ENCODE measurements at regions not wholly inside any gene's neighbourhood (a gene's known extent, or its start where the extent isn't known, plus 50 kb on each side); places are given as distances from the start of the nearest gene placed in this dataset.

DNA sequence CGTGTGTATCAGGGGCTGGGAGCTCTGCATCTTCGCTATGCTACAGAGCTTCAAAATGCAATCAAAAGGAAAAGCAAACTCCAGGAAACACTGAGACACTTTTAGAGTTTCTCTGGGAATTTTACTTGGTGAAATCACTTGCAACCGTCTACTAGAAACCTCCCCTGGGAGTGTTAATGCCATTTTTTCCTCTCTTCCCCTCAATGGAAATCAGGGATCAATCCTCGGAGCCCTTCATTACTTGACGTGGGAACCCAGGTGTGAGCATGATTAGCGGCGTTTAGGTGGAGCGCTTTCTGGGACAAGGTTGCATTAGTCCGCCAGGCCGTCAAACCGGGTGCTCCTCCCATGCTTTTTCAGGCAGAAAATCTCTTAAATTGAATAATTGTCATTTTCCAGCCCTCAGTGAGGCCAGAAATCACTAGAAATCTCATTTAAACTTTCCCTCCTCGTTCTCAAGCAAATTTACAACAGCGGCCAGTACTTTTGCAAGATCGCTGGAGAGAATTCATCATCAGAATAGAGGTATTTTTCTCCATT lies 191.3 kb downstream of the IRX1 start:
- intact Hi-C loops (cut with DNase I) = no loop called here
- Histone ChIP-seq H3K27me3 (no peaks in the 10 kb centered on the region), H3K9me3 (no peaks in the 10 kb centered on the region), H3K27ac (no peak overlapping the region), H3K4me3 (no peak overlapping the region), H3K9ac (ENCODE audit: low read depth in 2 of 2, low read length in 2 of 2) (no peak overlapping the region), H3K4me1 (no peaks in the 10 kb centered on the region), H3K36me3 (no peaks in the 10 kb centered on the region)
- no peak for DNase-seq
- TF ChIP-seq, protein P1, sequence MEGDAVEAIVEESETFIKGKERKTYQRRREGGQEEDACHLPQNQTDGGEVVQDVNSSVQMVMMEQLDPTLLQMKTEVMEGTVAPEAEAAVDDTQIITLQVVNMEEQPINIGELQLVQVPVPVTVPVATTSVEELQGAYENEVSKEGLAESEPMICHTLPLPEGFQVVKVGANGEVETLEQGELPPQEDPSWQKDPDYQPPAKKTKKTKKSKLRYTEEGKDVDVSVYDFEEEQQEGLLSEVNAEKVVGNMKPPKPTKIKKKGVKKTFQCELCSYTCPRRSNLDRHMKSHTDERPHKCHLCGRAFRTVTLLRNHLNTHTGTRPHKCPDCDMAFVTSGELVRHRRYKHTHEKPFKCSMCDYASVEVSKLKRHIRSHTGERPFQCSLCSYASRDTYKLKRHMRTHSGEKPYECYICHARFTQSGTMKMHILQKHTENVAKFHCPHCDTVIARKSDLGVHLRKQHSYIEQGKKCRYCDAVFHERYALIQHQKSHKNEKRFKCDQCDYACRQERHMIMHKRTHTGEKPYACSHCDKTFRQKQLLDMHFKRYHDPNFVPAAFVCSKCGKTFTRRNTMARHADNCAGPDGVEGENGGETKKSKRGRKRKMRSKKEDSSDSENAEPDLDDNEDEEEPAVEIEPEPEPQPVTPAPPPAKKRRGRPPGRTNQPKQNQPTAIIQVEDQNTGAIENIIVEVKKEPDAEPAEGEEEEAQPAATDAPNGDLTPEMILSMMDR (IDR thresholded peaks at IDR 0.05) = no peak

DNA sequence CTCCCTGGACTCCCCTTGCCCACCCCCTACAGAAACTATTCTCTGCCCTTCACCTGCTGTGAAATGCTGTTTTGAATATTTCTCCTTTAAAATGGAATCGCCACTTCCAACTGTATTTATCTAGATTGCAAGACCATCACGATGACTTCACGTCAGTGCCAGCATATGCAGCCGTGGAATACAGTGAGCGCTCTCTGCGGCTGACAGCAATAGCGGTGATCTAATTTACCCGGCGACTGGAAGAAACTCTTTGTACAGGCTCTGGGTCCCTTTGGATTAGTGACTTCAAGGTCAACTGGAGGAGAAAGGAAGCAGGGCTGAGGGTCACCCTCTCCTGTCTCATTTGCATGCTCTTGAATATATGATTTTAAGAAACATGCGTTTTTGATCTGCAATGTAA lies 192.0 kb downstream of the IRX1 start:
- no peak overlapping the region for H3K9ac ChIP-seq (ENCODE audit: low read depth in 2 of 2, low read length in 2 of 2)
- H3K36me3 ChIP-seq = no peaks in the 10 kb centered on the region
- intact Hi-C loops (cut with DNase I) = no loop called here
- H3K4me1 ChIP-seq = no peaks in the 10 kb centered on the region
- no peak for DNase-seq
- TF ChIP-seq, protein P1 (IDR thresholded peaks at IDR 0.05) = no peak
- no peak overlapping the region for H3K4me3 ChIP-seq
- no peaks in the 10 kb centered on the region for H3K27me3 ChIP-seq
- H3K27ac ChIP-seq = no peak overlapping the region
- no peaks in the 10 kb centered on the region for H3K9me3 ChIP-seq

DNA sequence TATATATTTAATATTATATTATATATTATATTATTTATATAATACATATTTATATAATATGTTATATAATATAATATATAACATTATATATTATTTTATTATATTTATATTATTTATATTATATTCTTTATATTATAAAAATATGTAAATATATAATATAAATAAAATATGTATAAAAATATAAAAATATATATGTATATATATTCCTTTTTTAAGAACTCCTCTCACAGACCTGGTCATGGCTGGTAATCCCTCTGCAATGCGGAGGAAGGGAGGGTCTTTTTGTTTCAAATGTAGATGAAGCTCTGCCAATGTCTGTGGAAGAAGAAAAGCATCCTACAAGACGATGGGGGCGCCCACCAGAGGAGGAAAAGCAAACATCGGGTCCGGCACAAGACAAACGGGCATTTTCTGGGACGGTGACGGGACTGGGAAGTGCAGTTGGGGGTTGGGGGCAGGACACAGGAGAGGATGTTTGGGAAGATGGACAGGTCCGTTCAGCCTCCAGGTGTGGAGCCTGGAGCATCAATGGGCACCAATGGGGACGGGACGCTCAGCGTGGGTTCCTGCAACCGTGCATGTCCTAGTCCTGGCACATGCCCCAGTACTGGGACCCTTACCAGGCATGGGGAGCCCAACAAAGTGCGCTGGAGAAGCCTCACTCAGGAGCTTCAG lies 194.0 kb downstream of the IRX1 start:
- no peak for DNase-seq
- Histone ChIP-seq H3K4me1 (no peaks in the 10 kb centered on the region), H3K9me3 (no peaks in the 10 kb centered on the region), H3K27me3 (no peaks in the 10 kb centered on the region), H3K36me3 (no peaks in the 10 kb centered on the region), H3K9ac (ENCODE audit: low read depth in 2 of 2, low read length in 2 of 2) (no peak overlapping the region), H3K4me3 (no peak overlapping the region), H3K27ac (no peak overlapping the region)
- intact Hi-C loops (cut with DNase I) = no loop called here
- TF ChIP-seq, protein P1 (IDR thresholded peaks at IDR 0.05) = no peak

DNA sequence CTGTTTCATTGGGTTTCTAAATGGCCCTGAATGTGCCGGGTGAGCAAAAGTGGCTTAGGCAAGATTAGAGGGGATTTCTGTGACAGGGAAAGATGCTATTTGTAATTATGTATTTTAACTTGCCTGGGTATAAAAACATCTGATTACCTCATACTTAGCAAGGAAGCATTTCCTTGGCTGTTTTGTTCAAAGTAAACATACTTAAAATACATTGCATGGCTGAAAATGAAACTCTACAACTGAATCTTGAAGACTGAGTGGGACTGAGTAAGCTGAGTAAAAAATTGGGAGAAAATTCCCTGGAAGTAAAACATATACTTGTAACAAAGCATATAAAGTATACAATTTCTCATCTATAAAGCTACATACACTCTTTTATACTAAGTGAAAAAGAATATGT lies 197.5 kb downstream of the IRX1 start:
- DNase-seq = no peak
- no peak overlapping the region for H3K27ac ChIP-seq
- no peak overlapping the region for H3K4me3 ChIP-seq
- intact Hi-C loops (cut with DNase I) = no loop called here
- no peaks in the 10 kb centered on the region for H3K9me3 ChIP-seq
- no peaks in the 10 kb centered on the region for H3K4me1 ChIP-seq
- TF ChIP-seq, protein P1 (IDR thresholded peaks at IDR 0.05) = no peak
- no peak overlapping the region for H3K9ac ChIP-seq (ENCODE audit: low read depth in 2 of 2, low read length in 2 of 2)
- no peaks in the 10 kb centered on the region for H3K36me3 ChIP-seq
- no peaks in the 10 kb centered on the region for H3K27me3 ChIP-seq

DNA sequence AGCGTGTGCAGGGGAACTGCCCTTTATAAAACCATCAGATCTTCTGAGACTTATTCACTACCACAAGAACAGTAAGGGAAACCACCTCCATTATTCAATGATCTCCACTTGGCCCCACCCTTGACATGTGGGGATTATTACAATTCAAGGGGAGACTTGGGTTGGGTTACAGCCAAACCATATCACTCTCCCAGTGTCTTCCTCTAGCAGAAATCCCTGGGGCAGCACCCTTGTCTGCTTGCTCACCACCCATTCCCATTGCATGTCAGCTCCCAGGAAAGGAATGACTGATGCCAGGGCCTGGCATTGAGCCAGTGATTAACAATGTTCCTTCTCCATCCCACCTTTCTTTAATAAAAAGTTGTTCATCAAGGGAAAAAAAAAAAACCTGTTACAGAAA lies 199.0 kb downstream of the IRX1 start:
- Histone ChIP-seq H3K4me1 (no peaks in the 10 kb centered on the region), H3K27ac (no peak overlapping the region), H3K9ac (ENCODE audit: low read depth in 2 of 2, low read length in 2 of 2) (no peak overlapping the region), H3K27me3 (no peaks in the 10 kb centered on the region), H3K36me3 (no peaks in the 10 kb centered on the region), H3K4me3 (no peak overlapping the region), H3K9me3 (no peaks in the 10 kb centered on the region)
- intact Hi-C loops (cut with DNase I) = no loop called here
- TF ChIP-seq, protein P1 (IDR thresholded peaks at IDR 0.05) = no peak
- DNase-seq = no peak

All from colonic mucosa (tissue), 4 donors.